HEK293 (cell line): ENCODE measurements at regions not wholly inside any gene's neighbourhood (a gene's known extent, or its start where the extent isn't known, plus 50 kb on each side); places are given as distances from the start of the nearest gene placed in this dataset.

ENCODE experiments used
- GLIS2 ChIP-seq: fragments of 450-650 bp; formaldehyde crosslinking; IDR thresholded peaks from 2 replicates; pipeline ENCODE4 v1.5.1; 2016; ENCODE audit warnings: missing biosample characterization, missing genetic modification characterization
- ZBTB7A ChIP-seq: fragments of 450-650 bp; formaldehyde crosslinking; IDR thresholded peaks from 2 replicates; pipeline ENCODE4 v1.5.1; 2016; ENCODE audit warnings: low read depth, missing biosample characterization, missing genetic modification characterization
- ZNF670 ChIP-seq: fragments of 450-650 bp; formaldehyde crosslinking; IDR thresholded peaks from 2 replicates; pipeline ENCODE4 v1.5.1; 2016; ENCODE audit warnings: missing biosample characterization, missing genetic modification characterization, low read depth
- ZNF777 ChIP-seq: fragments of 450-650 bp; formaldehyde crosslinking; IDR thresholded peaks from 2 replicates; pipeline ENCODE4 v1.5.1; 2017; ENCODE audit warnings: missing biosample characterization, missing genetic modification characterization, borderline replicate concordance
- TF ChIP-seq, protein P1 (sequence below): fragments of 450-650 bp; formaldehyde crosslinking; IDR thresholded peaks from 2 replicates; pipeline ENCODE4 v1.5.1; 2016; ENCODE audit warnings: missing biosample characterization, missing genetic modification characterization

GRCh38 chr18:64810354-64810753 is 661.5 kb upstream of the LINC00305 start:
- TF ChIP-seq ZNF670 (tag by site-specific recombination) (no peak), ZBTB7A (tag by site-specific recombination) (no peak), ZNF777 (no peak), GLIS2 (tag by site-specific recombination) (no peak)
- TF ChIP-seq, protein P1, sequence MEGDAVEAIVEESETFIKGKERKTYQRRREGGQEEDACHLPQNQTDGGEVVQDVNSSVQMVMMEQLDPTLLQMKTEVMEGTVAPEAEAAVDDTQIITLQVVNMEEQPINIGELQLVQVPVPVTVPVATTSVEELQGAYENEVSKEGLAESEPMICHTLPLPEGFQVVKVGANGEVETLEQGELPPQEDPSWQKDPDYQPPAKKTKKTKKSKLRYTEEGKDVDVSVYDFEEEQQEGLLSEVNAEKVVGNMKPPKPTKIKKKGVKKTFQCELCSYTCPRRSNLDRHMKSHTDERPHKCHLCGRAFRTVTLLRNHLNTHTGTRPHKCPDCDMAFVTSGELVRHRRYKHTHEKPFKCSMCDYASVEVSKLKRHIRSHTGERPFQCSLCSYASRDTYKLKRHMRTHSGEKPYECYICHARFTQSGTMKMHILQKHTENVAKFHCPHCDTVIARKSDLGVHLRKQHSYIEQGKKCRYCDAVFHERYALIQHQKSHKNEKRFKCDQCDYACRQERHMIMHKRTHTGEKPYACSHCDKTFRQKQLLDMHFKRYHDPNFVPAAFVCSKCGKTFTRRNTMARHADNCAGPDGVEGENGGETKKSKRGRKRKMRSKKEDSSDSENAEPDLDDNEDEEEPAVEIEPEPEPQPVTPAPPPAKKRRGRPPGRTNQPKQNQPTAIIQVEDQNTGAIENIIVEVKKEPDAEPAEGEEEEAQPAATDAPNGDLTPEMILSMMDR (tag by site-specific recombination): no peak
